ENCODE measurements at regions not wholly inside any gene's neighbourhood (a gene's known extent, or its start where the extent isn't known, plus 50 kb on each side); places are given as distances from the start of the nearest gene placed in this dataset.
"Not testable (repeated sequence)": the region's sequence is repeated elsewhere in the genome, so short reads cannot be mapped to it uniquely, and the experiment has no call there.

GRCh38 chr3:106103383-106103782 is 234.6 kb upstream of the CBLB start:
- Histone ChIP-seq H3K4me1 (ENCODE audit: control insufficient read depth, insufficient read depth, low read length) (no peaks in the 10 kb centered on the region), H3K27me3 (ENCODE audit: control insufficient read depth, insufficient read depth, low read length, poor library complexity, severe bottlenecking) (no peaks in the 10 kb centered on the region), H3K27ac (ENCODE audit: insufficient read depth, low read depth, low read length, poor library complexity, severe bottlenecking) (no peak overlapping the region), H3K4me3 (ENCODE audit: insufficient read depth, low read depth, low read length) (no peak overlapping the region), H3K9me3 (ENCODE audit: control insufficient read depth, low read length) (no peaks in the 10 kb centered on the region), H3K36me3 (ENCODE audit: control insufficient read depth, insufficient read depth, low read length) (no peaks in the 10 kb centered on the region)
- 93 to 100% methylated on average over 2 of the region's 2 CpGs for WGBS, 2 experiments

- no peak overlapping the region for H3K4me3 ChIP-seq (ENCODE audit: insufficient read depth, low read depth, low read length)
- H3K27ac ChIP-seq (ENCODE audit: insufficient read depth, low read depth, low read length, poor library complexity, severe bottlenecking) = no peak overlapping the region
- WGBS, 2 experiments = 95 to 97% methylated on average over 4 of the region's 4 CpGs
- H3K4me1 ChIP-seq (ENCODE audit: control insufficient read depth, insufficient read depth, low read length) = no peaks in the 10 kb centered on the region
- no peaks in the 10 kb centered on the region for H3K36me3 ChIP-seq (ENCODE audit: control insufficient read depth, insufficient read depth, low read length)
- H3K9me3 ChIP-seq (ENCODE audit: control insufficient read depth, low read length) = no peaks in the 10 kb centered on the region
- H3K27me3 ChIP-seq (ENCODE audit: control insufficient read depth, insufficient read depth, low read length, poor library complexity, severe bottlenecking) = no peaks in the 10 kb centered on the region
Measured at GRCh38 chr3:106104078-106104477, 235.3 kb upstream of the CBLB start.

- H3K27ac ChIP-seq (ENCODE audit: insufficient read depth, low read depth, low read length, poor library complexity, severe bottlenecking) = no peak overlapping the region
- WGBS, 2 experiments = 85 to 87% methylated on average over 2 of the region's 2 CpGs
- no peak overlapping the region for H3K4me3 ChIP-seq (ENCODE audit: insufficient read depth, low read depth, low read length)
- no peaks in the 10 kb centered on the region for H3K9me3 ChIP-seq (ENCODE audit: control insufficient read depth, low read length)
- no peaks in the 10 kb centered on the region for H3K4me1 ChIP-seq (ENCODE audit: control insufficient read depth, insufficient read depth, low read length)
- no peaks in the 10 kb centered on the region for H3K36me3 ChIP-seq (ENCODE audit: control insufficient read depth, insufficient read depth, low read length)
- no peaks in the 10 kb centered on the region for H3K27me3 ChIP-seq (ENCODE audit: control insufficient read depth, insufficient read depth, low read length, poor library complexity, severe bottlenecking)
Measured at GRCh38 chr3:106108925-106109324, 240.1 kb upstream of the CBLB start.

- not testable (repeated sequence) for H3K9me3 ChIP-seq (ENCODE audit: control insufficient read depth, low read length); H3K27me3 ChIP-seq (ENCODE audit: control insufficient read depth, insufficient read depth, low read length, poor library complexity, severe bottlenecking); H3K4me3 ChIP-seq (ENCODE audit: insufficient read depth, low read depth, low read length); H3K4me1 ChIP-seq (ENCODE audit: control insufficient read depth, insufficient read depth, low read length); H3K27ac ChIP-seq (ENCODE audit: insufficient read depth, low read depth, low read length, poor library complexity, severe bottlenecking); H3K36me3 ChIP-seq (ENCODE audit: control insufficient read depth, insufficient read depth, low read length)
- WGBS, 2 experiments = 96 to 98% methylated on average over 11 to 26 of the region's 26 CpGs
Measured at GRCh38 chr3:106112561-106112960, 243.7 kb upstream of the CBLB start.

GRCh38 chr3:106113747-106114146 is 244.9 kb upstream of the CBLB start:
- WGBS, 2 experiments = 67% methylated on average over 1 of the region's 1 CpG; no CpG with 5 or more reads in 1 of the 2 experiments
- Histone ChIP-seq H3K36me3 (ENCODE audit: control insufficient read depth, insufficient read depth, low read length) (no peaks in the 10 kb centered on the region), H3K27me3 (ENCODE audit: control insufficient read depth, insufficient read depth, low read length, poor library complexity, severe bottlenecking) (no peaks in the 10 kb centered on the region), H3K4me3 (ENCODE audit: insufficient read depth, low read depth, low read length) (no peak overlapping the region), H3K9me3 (ENCODE audit: control insufficient read depth, low read length) (no peaks in the 10 kb centered on the region), H3K4me1 (ENCODE audit: control insufficient read depth, insufficient read depth, low read length) (no peaks in the 10 kb centered on the region), H3K27ac (ENCODE audit: insufficient read depth, low read depth, low read length, poor library complexity, severe bottlenecking) (no peak overlapping the region)

GRCh38 chr3:106114220-106114619 is 245.4 kb upstream of the CBLB start:
- H3K27ac ChIP-seq (ENCODE audit: insufficient read depth, low read depth, low read length, poor library complexity, severe bottlenecking) = no peak overlapping the region
- H3K36me3 ChIP-seq (ENCODE audit: control insufficient read depth, insufficient read depth, low read length) = no peaks in the 10 kb centered on the region
- H3K9me3 ChIP-seq (ENCODE audit: control insufficient read depth, low read length) = no peaks in the 10 kb centered on the region
- no peaks in the 10 kb centered on the region for H3K27me3 ChIP-seq (ENCODE audit: control insufficient read depth, insufficient read depth, low read length, poor library complexity, severe bottlenecking)
- 80% methylated on average over 1 of the region's 1 CpG; no CpG with 5 or more reads in 1 of the 2 experiments for WGBS, 2 experiments
- no peak overlapping the region for H3K4me3 ChIP-seq (ENCODE audit: insufficient read depth, low read depth, low read length)
- no peaks in the 10 kb centered on the region for H3K4me1 ChIP-seq (ENCODE audit: control insufficient read depth, insufficient read depth, low read length)

- H3K27ac ChIP-seq (ENCODE audit: insufficient read depth, low read depth, low read length, poor library complexity, severe bottlenecking) = no peak overlapping the region
- H3K27me3 ChIP-seq (ENCODE audit: control insufficient read depth, insufficient read depth, low read length, poor library complexity, severe bottlenecking) = no peaks in the 10 kb centered on the region
- H3K4me1 ChIP-seq (ENCODE audit: control insufficient read depth, insufficient read depth, low read length) = no peaks in the 10 kb centered on the region
- H3K36me3 ChIP-seq (ENCODE audit: control insufficient read depth, insufficient read depth, low read length) = no peaks in the 10 kb centered on the region
- no peak overlapping the region for H3K4me3 ChIP-seq (ENCODE audit: insufficient read depth, low read depth, low read length)
- H3K9me3 ChIP-seq (ENCODE audit: control insufficient read depth, low read length) = no peaks in the 10 kb centered on the region
Measured at GRCh38 chr3:106114848-106115247, 246.0 kb upstream of the CBLB start.

- Histone ChIP-seq H3K27ac (ENCODE audit: insufficient read depth, low read depth, low read length, poor library complexity, severe bottlenecking) (no peak overlapping the region), H3K9me3 (ENCODE audit: control insufficient read depth, low read length) (no peaks in the 10 kb centered on the region), H3K4me1 (ENCODE audit: control insufficient read depth, insufficient read depth, low read length) (no peaks in the 10 kb centered on the region), H3K27me3 (ENCODE audit: control insufficient read depth, insufficient read depth, low read length, poor library complexity, severe bottlenecking) (no peaks in the 10 kb centered on the region), H3K36me3 (ENCODE audit: control insufficient read depth, insufficient read depth, low read length) (no peaks in the 10 kb centered on the region), H3K4me3 (ENCODE audit: insufficient read depth, low read depth, low read length) (no peak overlapping the region)
- WGBS, 2 experiments = 93 to 97% methylated on average over 2 of the region's 2 CpGs
Measured at GRCh38 chr3:106115557-106115956, 246.7 kb upstream of the CBLB start.

GRCh38 chr3:106116733-106117489 is 248.1 kb upstream of the CBLB start:
- 93 to 94% methylated on average over 7 of the region's 7 CpGs for WGBS, 2 experiments
- Histone ChIP-seq H3K27me3 (ENCODE audit: control insufficient read depth, insufficient read depth, low read length, poor library complexity, severe bottlenecking) (no peaks in the 10 kb centered on the region), H3K36me3 (ENCODE audit: control insufficient read depth, insufficient read depth, low read length) (no peaks in the 10 kb centered on the region), H3K4me3 (ENCODE audit: insufficient read depth, low read depth, low read length) (no peak overlapping the region), H3K4me1 (ENCODE audit: control insufficient read depth, insufficient read depth, low read length) (no peaks in the 10 kb centered on the region), H3K27ac (ENCODE audit: insufficient read depth, low read depth, low read length, poor library complexity, severe bottlenecking) (no peak overlapping the region), H3K9me3 (ENCODE audit: control insufficient read depth, low read length) (no peaks in the 10 kb centered on the region)

- H3K4me1 ChIP-seq (ENCODE audit: control insufficient read depth, insufficient read depth, low read length) = no peaks in the 10 kb centered on the region
- no peaks in the 10 kb centered on the region for H3K27me3 ChIP-seq (ENCODE audit: control insufficient read depth, insufficient read depth, low read length, poor library complexity, severe bottlenecking)
- H3K9me3 ChIP-seq (ENCODE audit: control insufficient read depth, low read length) = no peaks in the 10 kb centered on the region
- 96 to 97% methylated on average over 3 of the region's 3 CpGs for WGBS, 2 experiments
- no peaks in the 10 kb centered on the region for H3K36me3 ChIP-seq (ENCODE audit: control insufficient read depth, insufficient read depth, low read length)
- H3K4me3 ChIP-seq (ENCODE audit: insufficient read depth, low read depth, low read length) = no peak overlapping the region
- H3K27ac ChIP-seq (ENCODE audit: insufficient read depth, low read depth, low read length, poor library complexity, severe bottlenecking) = no peak overlapping the region
Measured at GRCh38 chr3:106117490-106117858, 248.7 kb upstream of the CBLB start.
